Gastroesophageal sphincter (tissue), 3 donors: ENCODE measurements at regions not wholly inside any gene's neighbourhood (a gene's known extent, or its start where the extent isn't known, plus 50 kb on each side); places are given as distances from the start of the nearest gene placed in this dataset.

Experiments used
- EP300 ChIP-seq: sonication (generic); formaldehyde crosslinking; IDR thresholded peaks from one replicate; pipeline ENCODE4 v1.6.1; 2017; ENCODE audit warnings: antibody characterized with exemption, mild to moderate bottlenecking
- POLR2A ChIP-seq, 2 donors: fragments of 450-650 bp; IDR thresholded peaks; one replicate each; pipeline ENCODE4 v1.6.1; 2017; ENCODE audit warnings: antibody characterized with exemption in 2 of 2, mild to moderate bottlenecking in 2 of 2, moderate library complexity in 1 of 2
- POLR2AphosphoS5 ChIP-seq: sonication (generic); formaldehyde crosslinking; IDR thresholded peaks from one replicate; pipeline ENCODE4 v1.6.1; 2017; ENCODE audit warnings: antibody characterized with exemption
- TF ChIP-seq, protein P1 (sequence below), 4 experiments: fragments of 200-600 bp in 2 of 4; fragments of 450-650 bp in 2 of 4; sonication (generic) in 1 of 4; IDR thresholded peaks; one replicate each; pipeline ENCODE4 v1.5.1; 2017 to 2019; ENCODE audit warnings: antibody characterized with exemption in 4 of 4, mild to moderate bottlenecking in 2 of 4, moderate library complexity in 2 of 4

DNA sequence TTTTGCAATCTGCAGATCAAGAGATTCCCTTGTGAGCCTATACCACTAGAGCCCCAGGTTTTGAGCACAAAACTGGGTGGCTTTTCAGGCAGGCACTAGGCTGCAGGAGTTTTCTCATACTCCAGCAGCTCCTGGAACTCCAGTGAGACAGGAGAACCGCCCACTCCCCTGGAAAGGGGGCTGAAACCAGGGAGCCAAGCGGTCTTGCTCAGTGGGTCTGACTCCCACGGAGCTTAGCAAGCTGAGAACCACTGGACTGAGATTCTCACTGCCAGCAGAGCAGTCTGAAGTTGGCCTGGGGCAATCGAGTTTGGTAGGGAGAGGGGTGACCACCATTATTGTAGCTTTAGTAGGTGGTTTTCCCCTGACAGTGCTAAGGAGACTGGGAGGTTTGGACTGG lies 313.8 kb upstream of the TEX13C start:
- TF ChIP-seq POLR2A (IDR thresholded peaks at IDR 0.05), result no peak
- TF ChIP-seq, protein P1, sequence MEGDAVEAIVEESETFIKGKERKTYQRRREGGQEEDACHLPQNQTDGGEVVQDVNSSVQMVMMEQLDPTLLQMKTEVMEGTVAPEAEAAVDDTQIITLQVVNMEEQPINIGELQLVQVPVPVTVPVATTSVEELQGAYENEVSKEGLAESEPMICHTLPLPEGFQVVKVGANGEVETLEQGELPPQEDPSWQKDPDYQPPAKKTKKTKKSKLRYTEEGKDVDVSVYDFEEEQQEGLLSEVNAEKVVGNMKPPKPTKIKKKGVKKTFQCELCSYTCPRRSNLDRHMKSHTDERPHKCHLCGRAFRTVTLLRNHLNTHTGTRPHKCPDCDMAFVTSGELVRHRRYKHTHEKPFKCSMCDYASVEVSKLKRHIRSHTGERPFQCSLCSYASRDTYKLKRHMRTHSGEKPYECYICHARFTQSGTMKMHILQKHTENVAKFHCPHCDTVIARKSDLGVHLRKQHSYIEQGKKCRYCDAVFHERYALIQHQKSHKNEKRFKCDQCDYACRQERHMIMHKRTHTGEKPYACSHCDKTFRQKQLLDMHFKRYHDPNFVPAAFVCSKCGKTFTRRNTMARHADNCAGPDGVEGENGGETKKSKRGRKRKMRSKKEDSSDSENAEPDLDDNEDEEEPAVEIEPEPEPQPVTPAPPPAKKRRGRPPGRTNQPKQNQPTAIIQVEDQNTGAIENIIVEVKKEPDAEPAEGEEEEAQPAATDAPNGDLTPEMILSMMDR (IDR thresholded peaks at IDR 0.05), result no peak
- TF ChIP-seq EP300, result no peak
- no peak for TF ChIP-seq POLR2AphosphoS5
